ENCODE measurements at regions not wholly inside any gene's neighbourhood (a gene's known extent, or its start where the extent isn't known, plus 50 kb on each side); places are given as distances from the start of the nearest gene placed in this dataset.

- Histone ChIP-seq H3K4me3 (replicated peaks in 1 of 3; ENCODE audit: insufficient read depth in 1 of 3, low read depth in 2 of 3, low read length in 3 of 3) (no peak overlapping the region), H2AFZ (ENCODE audit: low read length) (no peak overlapping the region), H3K79me2 (ENCODE audit: insufficient read depth, low read length) (no peaks in the 10 kb centered on the region), H4K20me1 (ENCODE audit: insufficient read depth, low read length) (no peaks in the 10 kb centered on the region), H3K9ac (ENCODE audit: insufficient read depth, low read depth, low read length) (no peak overlapping the region), H3K27me3 (ENCODE audit: control insufficient read depth in 1 of 2, insufficient read depth in 2 of 2, low read length in 2 of 2) (no peaks in the 10 kb centered on the region), H3K9me3 (ENCODE audit: low read length) (no peaks in the 10 kb centered on the region), H3K4me2 (ENCODE audit: low read depth, low read length) (no peak overlapping the region), H3K36me3 (replicated peaks in 1 of 2; ENCODE audit: control insufficient read depth in 1 of 2, insufficient read depth in 2 of 2, low read length in 2 of 2) (no peaks in the 10 kb centered on the region; a peak in 1 of 5 replicates), H3K4me1 (ENCODE audit: insufficient read depth, low read length) (peaks cover 19% of the 10 kb centered on the region), H3K27ac (ENCODE audit: extremely low read length, insufficient read depth, low read length) (no peak overlapping the region)
- CTCF ChIA-PET (ENCODE audit: low intra/inter-chr PET ratio, low total read pairs): no interaction called here
- no peak for ATAC-seq
- POLR2A ChIA-PET: no interaction called here
- WGBS (ENCODE audit: low lambda C conversion rate): 41% methylated on average over 4 of the region's 4 CpGs
- TF ChIP-seq PCBP1 (IDR thresholded peaks at IDR 0.05; ENCODE audit: borderline replicate concordance, low read depth, low read length): no peak
- TF ChIP-seq TCF12 (IDR thresholded peaks at IDR 0.05): no peak
- no peak for TF ChIP-seq TCF12 (CRISPR knock-in tag; IDR thresholded peaks at IDR 0.05)
- no peak for TF ChIP-seq ZNF446 (CRISPR knock-in tag; IDR thresholded peaks at IDR 0.05)
- no peak for TF ChIP-seq ZHX1 (CRISPR knock-in tag; IDR thresholded peaks at IDR 0.05; ENCODE audit: low read depth)
- TF ChIP-seq HMGA1 (CRISPR knock-in tag; conservative IDR thresholded peaks at IDR 0.05): no peak
- no peak for TF ChIP-seq DRAP1 (CRISPR knock-in tag; IDR thresholded peaks at IDR 0.05)
- TF ChIP-seq RAD51 (IDR thresholded peaks at IDR 0.05; ENCODE audit: borderline replicate concordance): no peak
- no peak for TF ChIP-seq ZBTB49 (CRISPR knock-in tag; IDR thresholded peaks at IDR 0.05; ENCODE audit: borderline replicate concordance)
- no peak for TF ChIP-seq TFDP1 (CRISPR knock-in tag; IDR thresholded peaks at IDR 0.05; ENCODE audit: borderline replicate concordance)
- TF ChIP-seq IRX3 (CRISPR knock-in tag; IDR thresholded peaks at IDR 0.05; ENCODE audit: borderline replicate concordance, low read depth): no peak
- no peak for TF ChIP-seq SOX6 (IDR thresholded peaks at IDR 0.05)
- TF ChIP-seq SOX6 (CRISPR knock-in tag; IDR thresholded peaks at IDR 0.05): no peak
- TF ChIP-seq ZBTB10 (CRISPR knock-in tag; IDR thresholded peaks at IDR 0.05; ENCODE audit: borderline replicate concordance): no peak
- TF ChIP-seq SMARCC2 (IDR thresholded peaks at IDR 0.05): no peak
- no TSS peak for BruUV-seq (replicated peaks)
- FAIRE-seq: no peak
- no peak for DNase-seq (ENCODE audit: low spot score)
- intact Hi-C loops (cut with micrococcal nuclease; ENCODE audit: unreplicated experiment) (loop anchor here (10.0 kb wide), 1 partner anchor 302 kb away; no protein-coding TSS in a partner anchor), in situ Hi-C loops (cut with HindIII; ENCODE audit: extremely low pct_ligation_motif_present, low pct_unique_long_range_greater_than_20kb) (no loop called here)
Observed at GRCh38 chr3:178082326-178082906, 453.8 kb upstream of the KCNMB2 start.
